K562 (cell line): ENCODE measurements at regions not wholly inside any gene's neighbourhood (a gene's known extent, or its start where the extent isn't known, plus 50 kb on each side); places are given as distances from the start of the nearest gene placed in this dataset.

ENCODE experiments used
- ATAC-seq: fragments of 200-7000 bp; cut with Tn5 transposase; 3 replicates; pipeline ENCODE4 v1.9.1; 2020; ENCODE audit warnings: moderate library complexity
- BruUV-seq: library from RNA; stranded (reverse); fragments of 400-500 nt; replicated peaks from 2 replicates; lab custom pipeline; 2021; lab: Mats Ljungman, UMichigan
- CTCF ChIA-PET: fragments of 300-600 bp; formaldehyde crosslinking; extraction: SDS; loops from one replicate; lab custom pipeline; 2021; ENCODE audit warnings: low intra/inter-chr PET ratio; lab: Yijun Ruan, JAX
- POLR2A ChIA-PET: fragments of 300-600, 350-650 bp; sonication (Branson Sonifier 250); formaldehyde crosslinking; extraction: SDS; loops from one replicate; lab custom pipeline; 2021; ENCODE audit warnings: antibody characterized with exemption, inconsistent platforms; lab: Yijun Ruan, JAX
- DNase-seq, 4 experiments: peaks; one replicate each; pipeline versions ENCODE4 v3.0.0 to v3.0.0-alpha.2; 2011 to 2018; ENCODE audit warnings: low spot score in 3 of 4, mixed read lengths in 3 of 4; ENCODE audit errors: extremely low read depth in 1 of 4
- FAIRE-seq: peaks from 2 replicates; lab custom pipeline; 2011; peaks lifted over from hg19 to GRCh38; lab: Jason Lieb, UNC
- H2AFZ ChIP-seq: 2 replicates; pipeline ENCODE4 v1.6.0; 2011; ENCODE audit warnings: low read depth, low read length, control low read depth, inconsistent platforms
- H3K27ac ChIP-seq: fragments of 200-600 bp; 3 replicates; pipeline ENCODE4 v1.8.0; 2011; ENCODE audit warnings: low read depth, mild to moderate bottlenecking, control low read depth, inconsistent platforms, low read length, moderate library complexity, mixed read lengths; ENCODE audit errors: extremely low read depth
- H3K27me3 ChIP-seq, 2 experiments: fragments of 300-600 bp in 1 of 2; 2 replicates in 1 of 2; 3 replicates in 1 of 2; pipeline versions ENCODE4 v1.6.0 to v1.8.0; 2011; ENCODE audit warnings: inconsistent platforms in 2 of 2, low read length in 2 of 2, mild to moderate bottlenecking in 1 of 2, mixed read lengths in 1 of 2, moderate library complexity in 1 of 2; ENCODE audit not compliant: control insufficient read depth in 2 of 2, insufficient read depth in 2 of 2
- H3K36me3 ChIP-seq: fragments of 300-600 bp; 3 replicates; pipeline ENCODE4 v1.8.0; 2011; ENCODE audit warnings: mild to moderate bottlenecking, low read length, inconsistent platforms; ENCODE audit not compliant: control insufficient read depth, insufficient read depth
- H3K4me1 ChIP-seq, 2 experiments: fragments of 200-600 bp in 1 of 2; replicated peaks in 1 of 2; 2 replicates in 1 of 2; 3 replicates in 1 of 2; pipeline versions ENCODE4 v1.5.1 to v1.8.0; 2011; ENCODE audit warnings: inconsistent platforms in 2 of 2, low read length in 2 of 2, mild to moderate bottlenecking in 1 of 2, mixed read lengths in 1 of 2, moderate library complexity in 1 of 2; ENCODE audit not compliant: control insufficient read depth in 2 of 2, insufficient read depth in 2 of 2
- H3K4me2 ChIP-seq: 2 replicates; pipeline ENCODE4 v1.6.1; 2011; ENCODE audit warnings: low read length, control low read depth, inconsistent platforms, mixed read lengths; ENCODE audit not compliant: insufficient read depth
- H3K4me3 ChIP-seq: fragments of 200-600 bp; sonication (generic), shearing (Covaris generic); 2 replicates; pipeline ENCODE4 v1.5.1; 2016; ENCODE audit warnings: control low read depth, inconsistent platforms
- H3K79me2 ChIP-seq: fragments of 200-600 bp; 3 replicates; pipeline ENCODE4 v1.8.0; 2011; ENCODE audit warnings: low read length, inconsistent platforms; ENCODE audit not compliant: control insufficient read depth, insufficient read depth
- H3K9ac ChIP-seq, 2 experiments: 2 replicates each; pipeline versions ENCODE4 v1.6.0 to v1.6.1; 2011; ENCODE audit warnings: low read depth in 2 of 2, low read length in 2 of 2, control low read depth in 1 of 2, inconsistent platforms in 1 of 2, mild to moderate bottlenecking in 1 of 2, mixed read lengths in 1 of 2; ENCODE audit not compliant: insufficient read depth in 1 of 2
- H3K9me1 ChIP-seq: one replicate; pipeline ENCODE4 v1.6.0; 2011; ENCODE audit warnings: inconsistent platforms, mild to moderate bottlenecking, low read length, moderate library complexity; ENCODE audit not compliant: control insufficient read depth, insufficient read depth
- H3K9me3 ChIP-seq: replicated peaks from 2 replicates; pipeline ENCODE4 v1.5.1; 2011; ENCODE audit warnings: low read depth, low read length, inconsistent platforms; ENCODE audit not compliant: control insufficient read depth, insufficient read depth
- H4K20me1 ChIP-seq: replicated peaks from 2 replicates; pipeline ENCODE4 v1.6.1; 2011; ENCODE audit warnings: low read length, inconsistent platforms, mixed read lengths; ENCODE audit not compliant: control insufficient read depth, insufficient read depth
- CHD1 ChIP-seq: fragments of 200-600 bp; sonication (generic); IDR thresholded peaks from one replicate; pipeline ENCODE4 v1.6.1; 2012; ENCODE audit warnings: mild to moderate bottlenecking, moderate library complexity, low read length, inconsistent platforms
- DIDO1 ChIP-seq: fragments of 450-650 bp; IDR thresholded peaks from 2 replicates; pipeline ENCODE4 v1.6.1; 2016; ENCODE audit warnings: low read depth, missing biosample characterization, missing genetic modification characterization
- FUS ChIP-seq: fragments of 200-400 bp; formaldehyde crosslinking; optimal IDR thresholded peaks from 2 replicates; pipeline ENCODE3; 2017; ENCODE audit warnings: low read depth, low read length
- GATAD2A ChIP-seq: fragments of 450-650 bp; IDR thresholded peaks from 2 replicates; pipeline ENCODE4 v1.6.1; 2017
- KAT8 ChIP-seq: fragments of 450-650 bp; IDR thresholded peaks from 2 replicates; pipeline ENCODE4 v1.6.1; 2016; ENCODE audit warnings: low read depth, mild to moderate bottlenecking
- MTF1 ChIP-seq: fragments of 250-450 bp; sonication (Bioruptor Pico); IDR thresholded peaks from 2 replicates; pipeline ENCODE4 v1.9.0; 2021; ENCODE audit warnings: moderate library complexity, mild to moderate bottlenecking, inconsistent platforms, borderline replicate concordance
- PCBP1 ChIP-seq: fragments of 200-400 bp; formaldehyde crosslinking; IDR thresholded peaks from 2 replicates; pipeline ENCODE4 v1.6.1; 2018; ENCODE audit warnings: mild to moderate bottlenecking, low read depth, low read length; ENCODE audit not compliant: poor library complexity, severe bottlenecking
- PHF20 ChIP-seq: fragments of 450-650 bp; IDR thresholded peaks from 2 replicates; pipeline ENCODE4 v1.6.1; 2018; ENCODE audit not compliant: partially characterized antibody
- POLR2A ChIP-seq: fragments of 450-650 bp; conservative IDR thresholded peaks from 2 replicates; pipeline ENCODE4 v1.6.1; 2016
- POLR3G ChIP-seq: IDR thresholded peaks from 2 replicates; pipeline ENCODE4 v1.6.1; 2011; ENCODE audit not compliant: insufficient read length, insufficient replicate concordance; ENCODE audit errors: extremely low read depth
- PYGO2 ChIP-seq: fragments of 450-650 bp; IDR thresholded peaks from 2 replicates; pipeline ENCODE4 v1.6.1; 2016; ENCODE audit warnings: mild to moderate bottlenecking, missing genetic modification characterization, moderate library complexity, missing compliant biosample characterization
- ZHX1 ChIP-seq: fragments of 150-350 bp; conservative IDR thresholded peaks from 2 replicates; pipeline ENCODE4 v1.6.1; 2014; ENCODE audit warnings: low read length
- ZNF780A ChIP-seq: fragments of 250-450 bp; sonication (Bioruptor Pico); IDR thresholded peaks from 2 replicates; pipeline ENCODE4 v1.5.0; 2021; ENCODE audit warnings: mild to moderate bottlenecking
- WGBS: fragments of 100-300 bp; shearing (Covaris generic); methylation state at CpG from one replicate; pipeline ENCODE4 v1.1.6; 2016; ENCODE audit warnings: low coverage, mixed read lengths; ENCODE audit not compliant: insufficient coverage; ENCODE audit errors: missing lambda C conversion rate; 5-methylcytosine and 5-hydroxymethylcytosine counted together
- in situ Hi-C: fragments of 300-500 bp; cut with MboI; formaldehyde crosslinking; loops from 4 replicates; pipeline ENCODE4 v1.15.0; 2018; ENCODE audit warnings: inconsistent platforms, mixed read lengths
- intact Hi-C: fragments of 100-400 bp; cut with micrococcal nuclease; formaldehyde crosslinking; loops from 2 replicates; pipeline ENCODE4 v1.14.2; 2022

- intact Hi-C loops: no loop called here
- H3K9me1 ChIP-seq: no peaks in the 10 kb centered on the region
- H3K4me1 ChIP-seq: no peaks in the 10 kb centered on the region
- H3K4me3 ChIP-seq: no peak overlapping the region
- H3K36me3 ChIP-seq: no peaks in the 10 kb centered on the region
- in situ Hi-C loops: no loop called here
- no peak overlapping the region for H3K9ac ChIP-seq
- ChIA-PET POLR2A (no interaction called here), CTCF (no interaction called here)
- no peaks in the 10 kb centered on the region for H4K20me1 ChIP-seq
- H3K4me2 ChIP-seq: no peak overlapping the region
- no peak for TF ChIP-seq ZNF780A
- no peak for TF ChIP-seq MTF1
- TF ChIP-seq POLR3G: no peak
- no peak for TF ChIP-seq CHD1
- no peak for TF ChIP-seq PYGO2 (tag)
- TF ChIP-seq DIDO1 (tag): no peak
- TF ChIP-seq PHF20: no peak
- no peak for TF ChIP-seq PCBP1
- TF ChIP-seq KAT8: no peak
- no peak for TF ChIP-seq ZHX1
- no peak for TF ChIP-seq POLR2A
- TF ChIP-seq GATAD2A: no peak
- TF ChIP-seq FUS: no peak
- TF ChIP-seq, all 486 proteins: peak for 0
- WGBS: 0% methylated on average over 3 of the region's 3 CpGs
- H3K79me2 ChIP-seq: no peaks in the 10 kb centered on the region
- no TSS peak for BruUV-seq
- no peak overlapping the region for H2AFZ ChIP-seq
- ATAC-seq (no peak), FAIRE-seq (no peak), DNase-seq (no peak)
- H3K27me3 ChIP-seq: no peaks in the 10 kb centered on the region
- no peaks in the 10 kb centered on the region; the same call in 1 of the 2 replicates for H3K9me3 ChIP-seq
- no peak overlapping the region for H3K27ac ChIP-seq
These were observed 300.0 kb upstream of the NRG3 start for GRCh38 chr10:81575036-81575435.
